ENCODE measurements at regions not wholly inside any gene's neighbourhood (a gene's known extent, or its start where the extent isn't known, plus 50 kb on each side); places are given as distances from the start of the nearest gene placed in this dataset.

- Histone ChIP-seq H3K4me1 (ENCODE audit: insufficient read depth, insufficient read length) (no peaks in the 10 kb centered on the region), H3K27me3 (ENCODE audit: insufficient read depth, insufficient read length) (no peaks in the 10 kb centered on the region), H3K36me3 (ENCODE audit: insufficient read depth, insufficient read length, low read length) (no peaks in the 10 kb centered on the region), H3K9me3 (ENCODE audit: insufficient read depth, low read length) (no peaks in the 10 kb centered on the region), H3K4me3 (ENCODE audit: insufficient read length, low read depth) (no peak overlapping the region), H3K9ac (ENCODE audit: insufficient read length, low read depth) (no peak overlapping the region)
- no peak for DNase-seq (ENCODE audit: low read depth, low spot score)
- TF ChIP-seq SUZ12 (IDR thresholded peaks at IDR 0.05; ENCODE audit: extremely low read depth, insufficient read depth, insufficient read length), result no peak
- TF ChIP-seq YY1 (IDR thresholded peaks at IDR 0.05; ENCODE audit: insufficient read depth, insufficient read length), result no peak
- no peak for TF ChIP-seq ZNF274 (IDR thresholded peaks at IDR 0.05; ENCODE audit: low read depth, low read length)
These were observed 797.6 kb upstream of the ARRDC4 start for GRCh38 chr15:97162805-97163495.

GRCh38 chr15:97165205-97165604 is 795.3 kb upstream of the ARRDC4 start:
- Histone ChIP-seq H3K27me3 (ENCODE audit: insufficient read depth, insufficient read length) (no peaks in the 10 kb centered on the region), H3K9ac (ENCODE audit: insufficient read length, low read depth) (no peak overlapping the region), H3K4me1 (ENCODE audit: insufficient read depth, insufficient read length) (no peaks in the 10 kb centered on the region), H3K9me3 (ENCODE audit: insufficient read depth, low read length) (no peaks in the 10 kb centered on the region), H3K36me3 (ENCODE audit: insufficient read depth, insufficient read length, low read length) (no peaks in the 10 kb centered on the region), H3K4me3 (ENCODE audit: insufficient read length, low read depth) (no peak overlapping the region)
- no peak for DNase-seq (ENCODE audit: low read depth, low spot score)
- TF ChIP-seq ZNF274 (IDR thresholded peaks at IDR 0.05; ENCODE audit: low read depth, low read length), result no peak
- TF ChIP-seq SUZ12 (IDR thresholded peaks at IDR 0.05; ENCODE audit: extremely low read depth, insufficient read depth, insufficient read length), result no peak
- no peak for TF ChIP-seq YY1 (IDR thresholded peaks at IDR 0.05; ENCODE audit: insufficient read depth, insufficient read length)

- Histone ChIP-seq H3K9me3 (ENCODE audit: insufficient read depth, low read length) (peaks cover 8% of the 10 kb centered on the region; the same call in 1 of the 2 replicates), H3K4me1 (ENCODE audit: insufficient read depth, insufficient read length) (no peaks in the 10 kb centered on the region), H3K36me3 (ENCODE audit: insufficient read depth, insufficient read length, low read length) (no peaks in the 10 kb centered on the region), H3K27me3 (ENCODE audit: insufficient read depth, insufficient read length) (no peaks in the 10 kb centered on the region), H3K4me3 (ENCODE audit: insufficient read length, low read depth) (no peak overlapping the region), H3K9ac (ENCODE audit: insufficient read length, low read depth) (no peak overlapping the region)
- no peak for DNase-seq (ENCODE audit: low read depth, low spot score)
- TF ChIP-seq ZNF274 (IDR thresholded peaks at IDR 0.05; ENCODE audit: low read depth, low read length) (no peak), YY1 (IDR thresholded peaks at IDR 0.05; ENCODE audit: insufficient read depth, insufficient read length) (no peak), SUZ12 (IDR thresholded peaks at IDR 0.05; ENCODE audit: extremely low read depth, insufficient read depth, insufficient read length) (no peak)
These were observed 791.6 kb upstream of the ARRDC4 start for GRCh38 chr15:97168704-97169475.

- no peak for TF ChIP-seq SUZ12 (IDR thresholded peaks at IDR 0.05; ENCODE audit: extremely low read depth, insufficient read depth, insufficient read length)
- no peak for TF ChIP-seq ZNF274 (IDR thresholded peaks at IDR 0.05; ENCODE audit: low read depth, low read length)
- TF ChIP-seq YY1 (IDR thresholded peaks at IDR 0.05; ENCODE audit: insufficient read depth, insufficient read length), result no peak
- no peaks in the 10 kb centered on the region for H3K4me1 ChIP-seq (ENCODE audit: insufficient read depth, insufficient read length)
- peaks cover 8% of the 10 kb centered on the region; the same call in 1 of the 2 replicates for H3K9me3 ChIP-seq (ENCODE audit: insufficient read depth, low read length)
- no peak for DNase-seq (ENCODE audit: low read depth, low spot score)
- no peak overlapping the region for H3K4me3 ChIP-seq (ENCODE audit: insufficient read length, low read depth)
- H3K27me3 ChIP-seq (ENCODE audit: insufficient read depth, insufficient read length), result no peaks in the 10 kb centered on the region
- H3K36me3 ChIP-seq (ENCODE audit: insufficient read depth, insufficient read length, low read length), result no peaks in the 10 kb centered on the region
- no peak overlapping the region for H3K9ac ChIP-seq (ENCODE audit: insufficient read length, low read depth)
These were observed 788.9 kb upstream of the ARRDC4 start for GRCh38 chr15:97171556-97171955.

- no peaks in the 10 kb centered on the region for H3K4me1 ChIP-seq (ENCODE audit: insufficient read depth, insufficient read length)
- no peak for TF ChIP-seq ZNF274 (IDR thresholded peaks at IDR 0.05; ENCODE audit: low read depth, low read length)
- no peak for TF ChIP-seq SUZ12 (IDR thresholded peaks at IDR 0.05; ENCODE audit: extremely low read depth, insufficient read depth, insufficient read length)
- no peak for DNase-seq (ENCODE audit: low read depth, low spot score)
- H3K27me3 ChIP-seq (ENCODE audit: insufficient read depth, insufficient read length), result no peaks in the 10 kb centered on the region
- no peak overlapping the region for H3K9ac ChIP-seq (ENCODE audit: insufficient read length, low read depth)
- no peak overlapping the region for H3K4me3 ChIP-seq (ENCODE audit: insufficient read length, low read depth)
- peaks cover 8% of the 10 kb centered on the region; the same call in 1 of the 2 replicates for H3K9me3 ChIP-seq (ENCODE audit: insufficient read depth, low read length)
- H3K36me3 ChIP-seq (ENCODE audit: insufficient read depth, insufficient read length, low read length), result no peaks in the 10 kb centered on the region
These were observed 785.5 kb upstream of the ARRDC4 start for GRCh38 chr15:97174886-97175540.

- peaks cover 8% of the 10 kb centered on the region; the same call in 1 of the 2 replicates for H3K9me3 ChIP-seq (ENCODE audit: insufficient read depth, low read length)
- H3K4me3 ChIP-seq (ENCODE audit: insufficient read length, low read depth), result no peak overlapping the region
- TF ChIP-seq SUZ12 (IDR thresholded peaks at IDR 0.05; ENCODE audit: extremely low read depth, insufficient read depth, insufficient read length), result no peak
- TF ChIP-seq ZNF274 (IDR thresholded peaks at IDR 0.05; ENCODE audit: low read depth, low read length), result no peak
- no peak for TF ChIP-seq YY1 (IDR thresholded peaks at IDR 0.05; ENCODE audit: insufficient read depth, insufficient read length)
- H3K36me3 ChIP-seq (ENCODE audit: insufficient read depth, insufficient read length, low read length), result no peaks in the 10 kb centered on the region
- H3K9ac ChIP-seq (ENCODE audit: insufficient read length, low read depth), result no peak overlapping the region
- H3K27me3 ChIP-seq (ENCODE audit: insufficient read depth, insufficient read length), result no peaks in the 10 kb centered on the region
- no peaks in the 10 kb centered on the region for H3K4me1 ChIP-seq (ENCODE audit: insufficient read depth, insufficient read length)
- peak; percentile 27 for DNase-seq (ENCODE audit: low read depth, low spot score)
These were observed 783.3 kb upstream of the ARRDC4 start for GRCh38 chr15:97177151-97177577.

GRCh38 chr15:97182581-97182980 is 777.9 kb upstream of the ARRDC4 start:
- H3K9ac ChIP-seq (ENCODE audit: insufficient read length, low read depth), result no peak overlapping the region
- H3K27me3 ChIP-seq (ENCODE audit: insufficient read depth, insufficient read length), result no peaks in the 10 kb centered on the region
- DNase-seq (ENCODE audit: low read depth, low spot score), result no peak
- H3K4me1 ChIP-seq (ENCODE audit: insufficient read depth, insufficient read length), result no peaks in the 10 kb centered on the region
- no peaks in the 10 kb centered on the region for H3K9me3 ChIP-seq (ENCODE audit: insufficient read depth, low read length)
- TF ChIP-seq SUZ12 (IDR thresholded peaks at IDR 0.05; ENCODE audit: extremely low read depth, insufficient read depth, insufficient read length) (no peak), ZNF274 (IDR thresholded peaks at IDR 0.05; ENCODE audit: low read depth, low read length) (no peak), YY1 (IDR thresholded peaks at IDR 0.05; ENCODE audit: insufficient read depth, insufficient read length) (no peak)
- no peak overlapping the region for H3K4me3 ChIP-seq (ENCODE audit: insufficient read length, low read depth)
- no peaks in the 10 kb centered on the region for H3K36me3 ChIP-seq (ENCODE audit: insufficient read depth, insufficient read length, low read length)
